ENCODE measurements at regions not wholly inside any gene's neighbourhood (a gene's known extent, or its start where the extent isn't known, plus 50 kb on each side); places are given as distances from the start of the nearest gene placed in this dataset.
"Not testable (repeated sequence)": the region's sequence is repeated elsewhere in the genome, so short reads cannot be mapped to it uniquely, and the experiment has no call there.

- not testable (repeated sequence) for TF ChIP-seq POLR2A (IDR thresholded peaks at IDR 0.05)
- TF ChIP-seq, protein P1, sequence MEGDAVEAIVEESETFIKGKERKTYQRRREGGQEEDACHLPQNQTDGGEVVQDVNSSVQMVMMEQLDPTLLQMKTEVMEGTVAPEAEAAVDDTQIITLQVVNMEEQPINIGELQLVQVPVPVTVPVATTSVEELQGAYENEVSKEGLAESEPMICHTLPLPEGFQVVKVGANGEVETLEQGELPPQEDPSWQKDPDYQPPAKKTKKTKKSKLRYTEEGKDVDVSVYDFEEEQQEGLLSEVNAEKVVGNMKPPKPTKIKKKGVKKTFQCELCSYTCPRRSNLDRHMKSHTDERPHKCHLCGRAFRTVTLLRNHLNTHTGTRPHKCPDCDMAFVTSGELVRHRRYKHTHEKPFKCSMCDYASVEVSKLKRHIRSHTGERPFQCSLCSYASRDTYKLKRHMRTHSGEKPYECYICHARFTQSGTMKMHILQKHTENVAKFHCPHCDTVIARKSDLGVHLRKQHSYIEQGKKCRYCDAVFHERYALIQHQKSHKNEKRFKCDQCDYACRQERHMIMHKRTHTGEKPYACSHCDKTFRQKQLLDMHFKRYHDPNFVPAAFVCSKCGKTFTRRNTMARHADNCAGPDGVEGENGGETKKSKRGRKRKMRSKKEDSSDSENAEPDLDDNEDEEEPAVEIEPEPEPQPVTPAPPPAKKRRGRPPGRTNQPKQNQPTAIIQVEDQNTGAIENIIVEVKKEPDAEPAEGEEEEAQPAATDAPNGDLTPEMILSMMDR (IDR thresholded peaks at IDR 0.05): not testable (repeated sequence)
Measured at GRCh38 chr7:49711072-49711723, 62.2 kb upstream of the VWC2 start.
